Suprapubic skin (tissue), 3 donors: ENCODE measurements at regions not wholly inside any gene's neighbourhood (a gene's known extent, or its start where the extent isn't known, plus 50 kb on each side); places are given as distances from the start of the nearest gene placed in this dataset.

ENCODE experiments used
- EP300 ChIP-seq: sonication (generic); formaldehyde crosslinking; IDR thresholded peaks from one replicate; pipeline ENCODE4 v1.6.1; 2017; ENCODE audit warnings: antibody characterized with exemption
- POLR2A ChIP-seq, 2 donors: fragments of 450-650 bp; IDR thresholded peaks; one replicate each; pipeline ENCODE4 v1.6.1; 2017; ENCODE audit warnings: antibody characterized with exemption in 2 of 2, mild to moderate bottlenecking in 2 of 2, moderate library complexity in 2 of 2
- TF ChIP-seq, protein P1 (sequence below), 2 donors: fragments of 200-600 bp in 1 of 2; fragments of 450-650 bp in 1 of 2; sonication (generic) in 1 of 2; IDR thresholded peaks; one replicate each; pipeline ENCODE4 v1.5.1; 2016 to 2019; ENCODE audit warnings: antibody characterized with exemption in 2 of 2, mild to moderate bottlenecking in 1 of 2, moderate library complexity in 1 of 2

GRCh38 chr11:122423273-122423672 is 232.2 kb upstream of the UBASH3B start:
- TF ChIP-seq, protein P1, sequence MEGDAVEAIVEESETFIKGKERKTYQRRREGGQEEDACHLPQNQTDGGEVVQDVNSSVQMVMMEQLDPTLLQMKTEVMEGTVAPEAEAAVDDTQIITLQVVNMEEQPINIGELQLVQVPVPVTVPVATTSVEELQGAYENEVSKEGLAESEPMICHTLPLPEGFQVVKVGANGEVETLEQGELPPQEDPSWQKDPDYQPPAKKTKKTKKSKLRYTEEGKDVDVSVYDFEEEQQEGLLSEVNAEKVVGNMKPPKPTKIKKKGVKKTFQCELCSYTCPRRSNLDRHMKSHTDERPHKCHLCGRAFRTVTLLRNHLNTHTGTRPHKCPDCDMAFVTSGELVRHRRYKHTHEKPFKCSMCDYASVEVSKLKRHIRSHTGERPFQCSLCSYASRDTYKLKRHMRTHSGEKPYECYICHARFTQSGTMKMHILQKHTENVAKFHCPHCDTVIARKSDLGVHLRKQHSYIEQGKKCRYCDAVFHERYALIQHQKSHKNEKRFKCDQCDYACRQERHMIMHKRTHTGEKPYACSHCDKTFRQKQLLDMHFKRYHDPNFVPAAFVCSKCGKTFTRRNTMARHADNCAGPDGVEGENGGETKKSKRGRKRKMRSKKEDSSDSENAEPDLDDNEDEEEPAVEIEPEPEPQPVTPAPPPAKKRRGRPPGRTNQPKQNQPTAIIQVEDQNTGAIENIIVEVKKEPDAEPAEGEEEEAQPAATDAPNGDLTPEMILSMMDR (IDR thresholded peaks at IDR 0.05) = no peak
- TF ChIP-seq POLR2A (IDR thresholded peaks at IDR 0.05) = no peak
- TF ChIP-seq EP300 = no peak
